ENCODE measurements at regions not wholly inside any gene's neighbourhood (a gene's known extent, or its start where the extent isn't known, plus 50 kb on each side); places are given as distances from the start of the nearest gene placed in this dataset.
"Not testable (repeated sequence)": the region's sequence is repeated elsewhere in the genome, so short reads cannot be mapped to it uniquely, and the experiment has no call there.

- intact Hi-C loops (cut with micrococcal nuclease): no loop called here
- ChIA-PET POLR2A (no interaction called here), CTCF (no interaction called here)
- no peak overlapping the region for H3K4me3 Mint-ChIP-seq
- H3K36me3 Mint-ChIP-seq (ENCODE audit: low read depth): no peaks in the 10 kb centered on the region
- peaks cover 3% of the 10 kb centered on the region for H3K9me3 Mint-ChIP-seq
- no peak for DNase-seq
- H3K27me3 Mint-ChIP-seq: no peaks in the 10 kb centered on the region
- H3K4me1 Mint-ChIP-seq (ENCODE audit: low read depth): no peaks in the 10 kb centered on the region
- TF ChIP-seq CTCF (IDR thresholded peaks at IDR 0.05): no peak
- H3K27ac Mint-ChIP-seq: no peak overlapping the region
- no peak for ATAC-seq
Observed at GRCh38 chr7:16963044-16963443, 81.3 kb upstream of the AGR3 start.

- H3K9me3 Mint-ChIP-seq; H3K36me3 Mint-ChIP-seq (ENCODE audit: low read depth); POLR2A ChIA-PET; H3K27me3 Mint-ChIP-seq; H3K27ac Mint-ChIP-seq; H3K4me3 Mint-ChIP-seq; intact Hi-C loops (cut with micrococcal nuclease); H3K4me1 Mint-ChIP-seq (ENCODE audit: low read depth); DNase-seq; ATAC-seq: not testable (repeated sequence)
- CTCF ChIA-PET: interaction anchor here (0.7 to 1.2 kb wide), 2 partner anchors 16 to 17 kb away, joined by 3 read pairs; no protein-coding TSS in a partner anchor
Observed at GRCh38 chr7:16965697-16966096, 83.9 kb upstream of the AGR3 start.

- POLR2A ChIA-PET: no interaction called here
- no peaks in the 10 kb centered on the region for H3K36me3 Mint-ChIP-seq (ENCODE audit: low read depth)
Observed at GRCh38 chr7:16967300-16967811, 85.6 kb upstream of the AGR3 start.

GRCh38 chr7:16970732-16971482, 89.1 kb upstream of the AGR3 start:
- no peak overlapping the region for H3K4me3 Mint-ChIP-seq
- POLR2A ChIA-PET: no interaction called here
- H3K4me1 Mint-ChIP-seq (ENCODE audit: low read depth): peaks cover 3% of the 10 kb centered on the region
- no peak for DNase-seq
- no peaks in the 10 kb centered on the region for H3K36me3 Mint-ChIP-seq (ENCODE audit: low read depth)
- no peak overlapping the region for H3K27ac Mint-ChIP-seq
- CTCF ChIA-PET: no interaction called here
- intact Hi-C loops (cut with micrococcal nuclease): no loop called here
- H3K9me3 Mint-ChIP-seq: no peaks in the 10 kb centered on the region
- ATAC-seq: no peak
- H3K27me3 Mint-ChIP-seq: no peaks in the 10 kb centered on the region
- no peak for TF ChIP-seq CTCF (IDR thresholded peaks at IDR 0.05)

More at GRCh38 chr7:16967300-16967811, 85.6 kb upstream of the AGR3 start:
- intact Hi-C loops (cut with micrococcal nuclease): no loop called here
- DNase-seq: no peak
- TF ChIP-seq CTCF (IDR thresholded peaks at IDR 0.05): no peak
- CTCF ChIA-PET: interaction anchor here (1.1 kb wide), 1 partner anchor 14 kb away, joined by 3 read pairs; no protein-coding TSS in a partner anchor
- peaks cover 3% of the 10 kb centered on the region for H3K9me3 Mint-ChIP-seq
- no peak for ATAC-seq
- no peak overlapping the region for H3K27ac Mint-ChIP-seq
- H3K4me3 Mint-ChIP-seq: no peak overlapping the region
- H3K4me1 Mint-ChIP-seq (ENCODE audit: low read depth): no peaks in the 10 kb centered on the region
- H3K27me3 Mint-ChIP-seq: no peaks in the 10 kb centered on the region

GRCh38 chr7:16975712-16976111, 93.9 kb upstream of the AGR3 start:
- CTCF ChIA-PET: interaction anchor here (1.6 kb wide), 1 partner anchor 33 kb away, joined by 3 read pairs; no protein-coding TSS in a partner anchor
- no peak overlapping the region for H3K4me3 Mint-ChIP-seq
- intact Hi-C loops (cut with micrococcal nuclease): no loop called here
- no peak for TF ChIP-seq CTCF (IDR thresholded peaks at IDR 0.05)
- H3K4me1 Mint-ChIP-seq (ENCODE audit: low read depth): peaks cover 3% of the 10 kb centered on the region
- no peaks in the 10 kb centered on the region for H3K9me3 Mint-ChIP-seq
- H3K27me3 Mint-ChIP-seq: peaks cover 3% of the 10 kb centered on the region
- ATAC-seq (no peak), DNase-seq (no peak)
- POLR2A ChIA-PET: no interaction called here
- H3K36me3 Mint-ChIP-seq (ENCODE audit: low read depth): no peaks in the 10 kb centered on the region
- no peak overlapping the region for H3K27ac Mint-ChIP-seq

Measured in activated CD8-positive, alpha-beta T cell treated with anti-CD3 and anti-CD28 coated beads for 36 hours (primary cell).